ENCODE measurements at regions not wholly inside any gene's neighbourhood (a gene's known extent, or its start where the extent isn't known, plus 50 kb on each side); places are given as distances from the start of the nearest gene placed in this dataset.

- TF ChIP-seq REST (IDR thresholded peaks at IDR 0.05; ENCODE audit: unreplicated experiment) (no peak), CREB1 (CRISPR knock-in tag; IDR thresholded peaks at IDR 0.05; ENCODE audit: low read depth) (no peak)
These were observed 55.9 kb upstream of the MYO10 start (continued) for GRCh38 chr5:16992006-16992405.

- no peak overlapping the region for H3K4me3 ChIP-seq
- no peaks in the 10 kb centered on the region for H3F3A ChIP-seq (replicated peaks; ENCODE audit: low read depth)
- H3K79me2 ChIP-seq (replicated peaks; ENCODE audit: insufficient read depth) = no peaks in the 10 kb centered on the region
- Mint-ChIP-seq H3K27ac (no peak overlapping the region), H3K4me3 (no peak overlapping the region), H3K9me3 (no peaks in the 10 kb centered on the region), H3K4me1 (peaks cover 14% of the 10 kb centered on the region), H3K27me3 (ENCODE audit: insufficient read depth, low read depth, poor library complexity) (no peaks in the 10 kb centered on the region), H3K36me3 (ENCODE audit: low read depth) (no peaks in the 10 kb centered on the region)
- TF ChIP-seq JUNB (IDR thresholded peaks at IDR 0.05; ENCODE audit: unreplicated experiment) (no peak), EZH2phosphoT487 (IDR thresholded peaks at IDR 0.05; ENCODE audit: unreplicated experiment) (no peak), EZH2 (IDR thresholded peaks at IDR 0.05; ENCODE audit: low read depth, unreplicated experiment) (no peak), CREB1 (CRISPR knock-in tag; IDR thresholded peaks at IDR 0.05; ENCODE audit: low read depth) (no peak), ZNF462 (CRISPR knock-in tag; IDR thresholded peaks at IDR 0.05) (no peak), CTCF (conservative IDR thresholded peaks at IDR 0.05; ENCODE audit: low read depth in 2 of 2) (no peak)
- no peak for ATAC-seq
- no peaks in the 10 kb centered on the region for H4K20me1 ChIP-seq (replicated peaks; ENCODE audit: insufficient read depth)
- H2AFZ ChIP-seq = no peak overlapping the region
- no peaks in the 10 kb centered on the region for H3K9me2 ChIP-seq (ENCODE audit: insufficient read depth)
- H3K4me1 ChIP-seq (ENCODE audit: insufficient read depth) = 0 out of 2 replicates have a peak, but pooled peaks cover 4% of the 10 kb centered on the region
- DNase-seq (ENCODE audit: low spot score) = no peak
- no peak overlapping the region for H3K4me2 ChIP-seq
- no peaks in the 10 kb centered on the region for H3K36me3 ChIP-seq (ENCODE audit: insufficient read depth)
- no peaks in the 10 kb centered on the region for H3K27me3 ChIP-seq (ENCODE audit: insufficient read depth)
- H3K27ac ChIP-seq (ENCODE audit: low read depth) = no peak overlapping the region
These were observed 56.4 kb upstream of the MYO10 start for GRCh38 chr5:16992444-16992843.
